Erythroblast (primary cell): ENCODE measurements at regions not wholly inside any gene's neighbourhood (a gene's known extent, or its start where the extent isn't known, plus 50 kb on each side); places are given as distances from the start of the nearest gene placed in this dataset.

ENCODE experiments used
- GATA1 ChIP-seq: IDR thresholded peaks from 2 replicates; pipeline ENCODE4 v1.6.1; 2011; ENCODE audit warnings: low read depth, mild to moderate bottlenecking, control low read depth, low read length, moderate library complexity
- POLR2A ChIP-seq: IDR thresholded peaks from 2 replicates; pipeline ENCODE4 v1.6.1; 2011; ENCODE audit warnings: mild to moderate bottlenecking, low read length

DNA sequence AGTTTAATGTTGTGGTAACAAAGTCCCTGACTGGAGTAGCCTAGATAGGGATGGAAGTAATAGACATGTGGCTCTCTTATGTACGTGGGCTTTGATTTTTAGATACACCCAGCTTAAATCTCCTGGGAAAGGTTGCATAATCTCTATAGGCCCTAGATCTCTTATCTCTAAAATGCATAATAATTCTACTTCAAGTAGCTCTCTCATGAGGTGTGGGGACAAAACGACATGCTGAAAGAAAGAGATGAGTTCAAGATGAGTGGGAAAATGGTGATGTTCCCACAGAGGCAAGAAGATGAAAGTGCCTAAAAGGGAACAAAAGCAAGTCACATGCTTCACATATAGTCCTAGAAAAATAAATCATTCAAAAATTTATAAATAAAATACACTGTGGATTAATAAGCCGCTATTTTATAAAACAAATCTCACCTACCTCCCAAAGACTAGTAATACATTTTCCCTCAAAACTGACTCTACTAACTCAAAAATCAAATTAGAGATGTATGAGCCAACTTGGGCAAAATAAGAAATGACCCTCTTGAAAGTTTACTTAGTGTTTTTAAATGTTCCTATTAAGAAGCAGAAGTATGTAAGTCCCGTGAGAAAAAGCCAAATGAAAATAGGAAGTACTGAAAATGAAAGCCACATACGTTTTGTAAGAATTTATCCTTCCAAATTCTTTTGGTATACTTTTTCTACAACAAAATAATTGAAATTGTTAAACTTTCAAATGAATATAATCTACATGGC is 148.2 kb upstream of the ITGA4 start:
- TF ChIP-seq POLR2A (no peak), GATA1 (no peak)
